ENCODE measurements at regions not wholly inside any gene's neighbourhood (a gene's known extent, or its start where the extent isn't known, plus 50 kb on each side); places are given as distances from the start of the nearest gene placed in this dataset.
"Not testable (repeated sequence)": the region's sequence is repeated elsewhere in the genome, so short reads cannot be mapped to it uniquely, and the experiment has no call there.

GRCh38 chr2:36035137-36035536, 320.4 kb upstream of the CRIM1 start:
- no peak for DNase-seq

GRCh38 chr2:36032046-36032445, 323.5 kb upstream of the CRIM1 start:
- DNase-seq, result no peak

GRCh38 chr2:36031471-36031870, 324.1 kb upstream of the CRIM1 start:
- no peak for DNase-seq

- no peak for DNase-seq
These were observed 328.0 kb upstream of the CRIM1 start for GRCh38 chr2:36027616-36028015.

GRCh38 chr2:36013064-36013463, 342.5 kb upstream of the CRIM1 start:
- no peak for DNase-seq

- DNase-seq, result no peak
These were observed 349.1 kb upstream of the CRIM1 start for GRCh38 chr2:36006444-36006843.

GRCh38 chr2:36002941-36003340, 352.6 kb upstream of the CRIM1 start:
- DNase-seq, result no peak

GRCh38 chr2:35997488-35997887, 358.1 kb upstream of the CRIM1 start:
- DNase-seq, result no peak

GRCh38 chr2:35989503-35989902, 366.1 kb upstream of the CRIM1 start:
- DNase-seq, result peak; percentile 52

GRCh38 chr2:35989040-35989439, 366.5 kb upstream of the CRIM1 start:
- peak; percentile 1 for DNase-seq

- no peak for DNase-seq
These were observed 368.7 kb upstream of the CRIM1 start for GRCh38 chr2:35986871-35987270.

GRCh38 chr2:35978218-35978617, 377.4 kb upstream of the CRIM1 start:
- no peak for DNase-seq

GRCh38 chr2:35976611-35977010, 379.0 kb upstream of the CRIM1 start:
- DNase-seq, result no peak

GRCh38 chr2:35973737-35974132, 381.8 kb upstream of the CRIM1 start:
- peak; percentile 76 for DNase-seq

GRCh38 chr2:35973132-35973736, 382.3 kb upstream of the CRIM1 start:
- peak; percentile 73 for DNase-seq

- DNase-seq, result no peak
These were observed 391.8 kb upstream of the CRIM1 start for GRCh38 chr2:35963824-35964223.

GRCh38 chr2:35963357-35963756, 392.2 kb upstream of the CRIM1 start:
- no peak for DNase-seq

- no peak for DNase-seq
These were observed 392.9 kb upstream of the CRIM1 start for GRCh38 chr2:35962585-35963146.

- DNase-seq, result no peak
These were observed 395.0 kb upstream of the CRIM1 start for GRCh38 chr2:35960596-35960995.

GRCh38 chr2:35957053-35957452, 398.5 kb upstream of the CRIM1 start:
- DNase-seq, result not testable (repeated sequence)

- no peak for DNase-seq
These were observed 409.1 kb upstream of the CRIM1 start for GRCh38 chr2:35946478-35946877.

GRCh38 chr2:35938838-35939237, 416.7 kb upstream of the CRIM1 start:
- no peak for DNase-seq

- DNase-seq, result no peak
These were observed 422.5 kb upstream of the CRIM1 start for GRCh38 chr2:35933031-35933430.

- no peak for DNase-seq
These were observed 423.2 kb upstream of the CRIM1 start for GRCh38 chr2:35932276-35932963.

GRCh38 chr2:35931626-35932025, 424.0 kb upstream of the CRIM1 start:
- no peak for DNase-seq
